ENCODE measurements at regions not wholly inside any gene's neighbourhood (a gene's known extent, or its start where the extent isn't known, plus 50 kb on each side); places are given as distances from the start of the nearest gene placed in this dataset.
A peak's percentile ranks its signal among the peaks of the same experiment; 100 is the strongest.
"Not testable (repeated sequence)": the region's sequence is repeated elsewhere in the genome, so short reads cannot be mapped to it uniquely, and the experiment has no call there.

- DNase-seq (ENCODE audit: low spot score), result peak; percentile 56
Observed at GRCh38 chr20:43404878-43405277, 52.8 kb upstream of the SRSF6 start.

GRCh38 chr20:43400882-43401281 lies 56.8 kb upstream of the SRSF6 start:
- DNase-seq (ENCODE audit: low spot score), result not testable (repeated sequence)

- no peak for DNase-seq (ENCODE audit: low spot score)
Observed at GRCh38 chr20:43398676-43399324, 58.9 kb upstream of the SRSF6 start.

GRCh38 chr20:43397147-43397546 lies 60.5 kb upstream of the SRSF6 start:
- no peak for DNase-seq (ENCODE audit: low spot score)

GRCh38 chr20:43393052-43393451 lies 64.6 kb upstream of the SRSF6 start:
- no peak for DNase-seq (ENCODE audit: low spot score)

- no peak for DNase-seq (ENCODE audit: low spot score)
Observed at GRCh38 chr20:43392561-43392960, 65.1 kb upstream of the SRSF6 start.

GRCh38 chr20:43389839-43390626 lies 67.7 kb upstream of the SRSF6 start:
- no peak for DNase-seq (ENCODE audit: low spot score)

GRCh38 chr20:43389211-43389610 lies 68.5 kb upstream of the SRSF6 start:
- DNase-seq (ENCODE audit: low spot score), result no peak

GRCh38 chr20:43388268-43389002 lies 69.3 kb upstream of the SRSF6 start:
- DNase-seq (ENCODE audit: low spot score), result no peak

- DNase-seq (ENCODE audit: low spot score), result no peak
Observed at GRCh38 chr20:43387737-43388136, 70.0 kb upstream of the SRSF6 start.

- no peak for DNase-seq (ENCODE audit: low spot score)
Observed at GRCh38 chr20:43386878-43387277, 70.8 kb upstream of the SRSF6 start.

GRCh38 chr20:43385914-43386313 lies 71.8 kb upstream of the SRSF6 start:
- DNase-seq (ENCODE audit: low spot score), result no peak

- DNase-seq (ENCODE audit: low spot score), result no peak
Observed at GRCh38 chr20:43384101-43384940, 73.4 kb upstream of the SRSF6 start.

GRCh38 chr20:43383026-43383795 lies 74.5 kb upstream of the SRSF6 start:
- no peak for DNase-seq (ENCODE audit: low spot score)

- DNase-seq (ENCODE audit: low spot score), result not testable (repeated sequence)
Observed at GRCh38 chr20:43382135-43382534, 75.6 kb upstream of the SRSF6 start.

- not testable (repeated sequence) for DNase-seq (ENCODE audit: low spot score)
Observed at GRCh38 chr20:43381533-43381932, 76.2 kb upstream of the SRSF6 start.

GRCh38 chr20:43379239-43379917 lies 78.3 kb upstream of the SRSF6 start:
- no peak for DNase-seq (ENCODE audit: low spot score)

- DNase-seq (ENCODE audit: low spot score), result no peak
Observed at GRCh38 chr20:43376831-43377230, 80.9 kb upstream of the SRSF6 start.

- no peak for DNase-seq (ENCODE audit: low spot score)
Observed at GRCh38 chr20:43375591-43375990, 82.1 kb upstream of the SRSF6 start.

- no peak for DNase-seq (ENCODE audit: low spot score)
Observed at GRCh38 chr20:43372051-43372450, 85.6 kb upstream of the SRSF6 start.

All from HT-29 (cell line).